PC-3 (cell line): ENCODE measurements at regions not wholly inside any gene's neighbourhood (a gene's known extent, or its start where the extent isn't known, plus 50 kb on each side); places are given as distances from the start of the nearest gene placed in this dataset.

Source experiments
- ATAC-seq: fragments of 200-7000 bp; cut with Tn5 transposase; 2 replicates; pipeline ENCODE4 v1.9.1; 2020; ENCODE audit warnings: mild to moderate bottlenecking, moderate library complexity
- BruUV-seq: library from RNA; stranded (reverse); fragments of 400-500 nt; replicated peaks from 2 replicates; lab custom pipeline; 2021; lab: Mats Ljungman, UMichigan
- CTCF ChIA-PET: fragments of 300-600 bp; sonication (Branson Sonifier 250); formaldehyde crosslinking; loops from one replicate; lab custom pipeline; 2022; ENCODE audit warnings: antibody characterized with exemption; lab: Charles Lee
- POLR2A ChIA-PET: fragments of 300-600 bp; sonication (Branson Sonifier 250); formaldehyde crosslinking; loops from one replicate; lab custom pipeline; 2022; ENCODE audit warnings: antibody characterized with exemption; ENCODE audit not compliant: unreplicated experiment; lab: Charles Lee
- DNase-seq: peaks from one replicate; pipeline ENCODE4 v3.0.0-alpha.2; 2015
- H2AFZ ChIP-seq: fragments of 300-600 bp; sonication (generic); 2 replicates; pipeline ENCODE4 v1.6.0; 2016; ENCODE audit warnings: antibody characterized with exemption, low read length
- H3F3A ChIP-seq: fragments of 300-600 bp; sonication (generic); one replicate; pipeline ENCODE4 v1.6.0; 2017; ENCODE audit warnings: antibody characterized with exemption, low read length, control low read depth, mild to moderate bottlenecking; ENCODE audit not compliant: unreplicated experiment
- H3K27ac ChIP-seq: fragments of 300-600 bp; sonication (generic); 2 replicates; pipeline ENCODE4 v1.5.1; 2016; ENCODE audit warnings: mild to moderate bottlenecking, low read length
- H3K27me3 ChIP-seq: fragments of 300-600 bp; sonication (generic); 2 replicates; pipeline ENCODE4 v1.6.1; 2016; ENCODE audit warnings: low read length, mixed read lengths
- H3K36me3 ChIP-seq: fragments of 300-600 bp; sonication (generic); 2 replicates; pipeline ENCODE4 v1.6.1; 2016; ENCODE audit warnings: low read depth, mixed run types, low read length, mixed read lengths
- H3K4me1 ChIP-seq: fragments of 300-600 bp; sonication (generic); 2 replicates; pipeline ENCODE4 v1.5.1; 2016; ENCODE audit warnings: low read length; ENCODE audit not compliant: insufficient read depth
- H3K4me2 ChIP-seq: fragments of 300-600 bp; sonication (generic); 2 replicates; pipeline ENCODE4 v1.6.0; 2016; ENCODE audit warnings: low read length
- H3K4me3 ChIP-seq: fragments of 300-600 bp; sonication (generic); 2 replicates; pipeline ENCODE4 v1.5.1; 2016; ENCODE audit warnings: mild to moderate bottlenecking, low read length, mixed read lengths
- H3K79me2 ChIP-seq: fragments of 300-600 bp; sonication (generic); 2 replicates; pipeline ENCODE4 v1.6.1; 2017; ENCODE audit warnings: low read length, mixed read lengths
- H3K9ac ChIP-seq: fragments of 300-600 bp; sonication (generic); 2 replicates; pipeline ENCODE4 v1.6.0; 2016; ENCODE audit warnings: mild to moderate bottlenecking, low read length
- H3K9me2 ChIP-seq: fragments of 300-600 bp; sonication (generic); replicated peaks from 2 replicates; pipeline ENCODE4 v1.6.1; 2016; ENCODE audit warnings: mixed run types, low read length, mixed read lengths
- H3K9me3 ChIP-seq: fragments of 300-600 bp; sonication (generic); 2 replicates; pipeline ENCODE4 v1.6.1; 2016; ENCODE audit warnings: low read length, mixed read lengths
- H4K20me1 ChIP-seq: fragments of 300-600 bp; sonication (generic); 2 replicates; pipeline ENCODE4 v1.6.1; 2016; ENCODE audit warnings: low read length, mixed read lengths
- CTCF ChIP-seq: fragments of 300-600 bp; sonication (generic); conservative IDR thresholded peaks from 2 replicates; pipeline ENCODE4 v1.5.1; 2017; ENCODE audit warnings: antibody characterized with exemption, low read depth, mild to moderate bottlenecking, low read length
- EZH2 ChIP-seq: fragments of 300-600 bp; sonication (generic); IDR thresholded peaks from one replicate; pipeline ENCODE4 v1.6.1; 2017; ENCODE audit warnings: antibody characterized with exemption, mild to moderate bottlenecking, low read length; ENCODE audit not compliant: unreplicated experiment
- EZH2phosphoT487 ChIP-seq: fragments of 300-600 bp; sonication (generic); IDR thresholded peaks from 2 replicates; pipeline ENCODE4 v1.6.1; 2018; ENCODE audit warnings: mild to moderate bottlenecking, antibody characterized with exemption, low read length, borderline replicate concordance
- intact Hi-C: fragments of 100-400 bp; cut with micrococcal nuclease; formaldehyde crosslinking; loops from 2 replicates; pipeline ENCODE4 v1.9.0; 2023

GRCh38 chrX:74018253-74018652 is 165.7 kb upstream of the XIST start:
- POLR2A ChIA-PET, result no interaction called here
- no peaks in the 10 kb centered on the region for H3K79me2 ChIP-seq
- H3F3A ChIP-seq, result no peaks in the 10 kb centered on the region
- intact Hi-C loops, result loop anchor here (5.0 kb wide), 1 partner anchor 551 kb away; no protein-coding TSS in a partner anchor
- H3K9me3 ChIP-seq, result no peaks in the 10 kb centered on the region
- H3K4me3 ChIP-seq, result no peak overlapping the region
- no peaks in the 10 kb centered on the region for H3K36me3 ChIP-seq
- no peak overlapping the region for H2AFZ ChIP-seq
- TF ChIP-seq CTCF (no peak), EZH2 (no peak), EZH2phosphoT487 (no peak)
- H4K20me1 ChIP-seq, result no peaks in the 10 kb centered on the region
- no peak overlapping the region for H3K9ac ChIP-seq
- DNase-seq, result no peak
- H3K27me3 ChIP-seq, result no peaks in the 10 kb centered on the region
- BruUV-seq, result no TSS peak
- no peak overlapping the region for H3K4me2 ChIP-seq
- no peaks in the 10 kb centered on the region for H3K9me2 ChIP-seq
- ATAC-seq, result no peak
- H3K4me1 ChIP-seq, result no peaks in the 10 kb centered on the region
- CTCF ChIA-PET, result no interaction called here
- H3K27ac ChIP-seq, result no peak overlapping the region

- ChIA-PET POLR2A (no interaction called here), CTCF (interaction anchor here (0.7 kb wide), 1 partner anchor 19 kb away, joined by 3 read pairs; no protein-coding TSS in a partner anchor)
- intact Hi-C loops, result loop anchor here (1.0 to 5.0 kb wide), 4 partner anchors 118 to 548 kb away; no protein-coding TSS in a partner anchor
- Histone ChIP-seq H3K9ac (no peak overlapping the region), H3K4me1 (0 out of 2 replicates have a peak, but pooled peaks cover 3% of the 10 kb centered on the region), H3K79me2 (no peaks in the 10 kb centered on the region), H3K4me3 (no peak overlapping the region), H3K36me3 (no peaks in the 10 kb centered on the region), H3F3A (no peaks in the 10 kb centered on the region), H3K27me3 (no peaks in the 10 kb centered on the region), H3K27ac (no peak overlapping the region), H3K9me2 (no peaks in the 10 kb centered on the region), H3K9me3 (no peaks in the 10 kb centered on the region), H2AFZ (no peak overlapping the region), H3K4me2 (no peak overlapping the region), H4K20me1 (no peaks in the 10 kb centered on the region)
- BruUV-seq, result no TSS peak
- ATAC-seq, result peak; percentile 85
- DNase-seq, result peak; percentile 80
- peak; percentile 90 for TF ChIP-seq CTCF
- TF ChIP-seq EZH2phosphoT487, result no peak
- TF ChIP-seq EZH2, result no peak
Measured at GRCh38 chrX:74015379-74016019, 163.0 kb upstream of the XIST start.

GRCh38 chrX:74009041-74009440 is 156.5 kb upstream of the XIST start:
- H3K9ac ChIP-seq, result no peak overlapping the region
- H3K9me2 ChIP-seq, result no peaks in the 10 kb centered on the region
- no peaks in the 10 kb centered on the region for H3K27me3 ChIP-seq
- no peak overlapping the region for H2AFZ ChIP-seq
- no peaks in the 10 kb centered on the region for H3F3A ChIP-seq
- no peaks in the 10 kb centered on the region for H4K20me1 ChIP-seq
- 0 out of 2 replicates have a peak, but pooled peaks cover 3% of the 10 kb centered on the region for H3K4me1 ChIP-seq
- H3K4me3 ChIP-seq, result no peak overlapping the region
- ChIA-PET POLR2A (interaction anchor here (0.5 kb wide), 1 partner anchor 28 kb away, joined by 4 read pairs; no protein-coding TSS in a partner anchor), CTCF (no interaction called here)
- TF ChIP-seq EZH2phosphoT487 (no peak), CTCF (no peak), EZH2 (no peak)
- H3K79me2 ChIP-seq, result no peaks in the 10 kb centered on the region
- no peak overlapping the region for H3K27ac ChIP-seq
- H3K4me2 ChIP-seq, result no peak overlapping the region
- DNase-seq, result no peak
- intact Hi-C loops, result no loop called here
- H3K9me3 ChIP-seq, result no peaks in the 10 kb centered on the region
- no TSS peak for BruUV-seq
- H3K36me3 ChIP-seq, result no peaks in the 10 kb centered on the region
- no peak for ATAC-seq
